KMS-11 (cell line): ENCODE measurements at regions not wholly inside any gene's neighbourhood (a gene's known extent, or its start where the extent isn't known, plus 50 kb on each side); places are given as distances from the start of the nearest gene placed in this dataset.

ENCODE experiments used
- H2AFZ ChIP-seq: fragments of 200-600 bp; sonication (generic); 2 replicates; pipeline ENCODE4 v1.6.1; 2016; ENCODE audit warnings: antibody characterized with exemption, mixed run types, low read depth
- H3K27ac ChIP-seq: fragments of 200-600 bp; sonication (generic); 2 replicates; pipeline ENCODE4 v1.6.1; 2016; ENCODE audit warnings: mild to moderate bottlenecking, mixed run types
- H3K27me3 ChIP-seq: fragments of 200-600 bp; sonication (generic); 2 replicates; pipeline ENCODE4 v1.6.1; 2017; ENCODE audit warnings: mild to moderate bottlenecking, low read depth, mixed run types, moderate library complexity; ENCODE audit not compliant: insufficient read depth
- H3K36me3 ChIP-seq: fragments of 200-600 bp; sonication (generic); 2 replicates; pipeline ENCODE4 v1.6.1; 2017; ENCODE audit warnings: mild to moderate bottlenecking, mixed run types; ENCODE audit not compliant: insufficient read depth
- H3K4me1 ChIP-seq: fragments of 200-600 bp; sonication (generic); 2 replicates; pipeline ENCODE4 v1.6.1; 2016; ENCODE audit warnings: mild to moderate bottlenecking, low read depth, mixed run types; ENCODE audit not compliant: poor library complexity, severe bottlenecking
- H3K4me2 ChIP-seq: fragments of 200-600 bp; sonication (generic); 2 replicates; pipeline ENCODE4 v1.7.0; 2016; ENCODE audit warnings: mild to moderate bottlenecking, mixed run types
- H3K4me3 ChIP-seq: fragments of 200-600 bp; sonication (generic); IDR thresholded peaks from 2 replicates; pipeline ENCODE4 v1.6.1; 2017; ENCODE audit warnings: low read depth, low read length, mixed read lengths; ENCODE audit not compliant: insufficient read depth
- H3K79me2 ChIP-seq: fragments of 200-600 bp; sonication (generic); 2 replicates; pipeline ENCODE4 v1.6.1; 2016; ENCODE audit warnings: low read depth, mixed run types; ENCODE audit not compliant: insufficient read depth
- H3K9ac ChIP-seq: fragments of 200-600 bp; sonication (generic); 2 replicates; pipeline ENCODE4 v1.6.1; 2016; ENCODE audit warnings: mild to moderate bottlenecking, mixed run types
- H4K20me1 ChIP-seq: fragments of 200-600 bp; sonication (generic); 2 replicates; pipeline ENCODE4 v1.6.1; 2016; ENCODE audit warnings: mild to moderate bottlenecking, mixed run types; ENCODE audit not compliant: insufficient read depth
- TF ChIP-seq, protein P1 (sequence below): fragments of 200-600 bp; sonication (generic); conservative IDR thresholded peaks from 2 replicates; pipeline ENCODE4 v1.6.1; 2017; ENCODE audit warnings: low read depth, mild to moderate bottlenecking, antibody characterized with exemption, low read length, moderate library complexity, mixed read lengths

DNA sequence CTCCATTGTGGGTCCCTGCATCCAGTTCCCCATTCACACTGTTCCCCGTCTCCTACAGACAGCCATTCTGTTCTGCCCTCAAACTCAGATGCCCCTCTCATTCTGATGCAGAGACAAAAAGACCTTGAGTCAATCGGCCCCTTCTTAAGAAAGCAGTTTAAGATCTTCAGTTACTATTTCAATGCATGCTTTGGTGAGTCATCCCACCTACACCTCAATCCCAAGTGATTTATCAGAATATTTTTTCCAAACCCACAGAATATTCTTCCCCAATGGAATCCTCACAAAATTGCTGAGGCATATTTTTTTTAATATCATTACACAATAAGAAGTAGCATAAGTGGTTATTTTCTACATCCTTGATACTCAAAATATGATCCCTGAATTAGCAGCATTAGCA, 92.4 kb upstream of the SLC1A1 start:
- H3K36me3 ChIP-seq = no peaks in the 10 kb centered on the region
- H3K27me3 ChIP-seq = no peaks in the 10 kb centered on the region
- no peak overlapping the region for H2AFZ ChIP-seq
- no peaks in the 10 kb centered on the region for H3K79me2 ChIP-seq
- TF ChIP-seq, protein P1, sequence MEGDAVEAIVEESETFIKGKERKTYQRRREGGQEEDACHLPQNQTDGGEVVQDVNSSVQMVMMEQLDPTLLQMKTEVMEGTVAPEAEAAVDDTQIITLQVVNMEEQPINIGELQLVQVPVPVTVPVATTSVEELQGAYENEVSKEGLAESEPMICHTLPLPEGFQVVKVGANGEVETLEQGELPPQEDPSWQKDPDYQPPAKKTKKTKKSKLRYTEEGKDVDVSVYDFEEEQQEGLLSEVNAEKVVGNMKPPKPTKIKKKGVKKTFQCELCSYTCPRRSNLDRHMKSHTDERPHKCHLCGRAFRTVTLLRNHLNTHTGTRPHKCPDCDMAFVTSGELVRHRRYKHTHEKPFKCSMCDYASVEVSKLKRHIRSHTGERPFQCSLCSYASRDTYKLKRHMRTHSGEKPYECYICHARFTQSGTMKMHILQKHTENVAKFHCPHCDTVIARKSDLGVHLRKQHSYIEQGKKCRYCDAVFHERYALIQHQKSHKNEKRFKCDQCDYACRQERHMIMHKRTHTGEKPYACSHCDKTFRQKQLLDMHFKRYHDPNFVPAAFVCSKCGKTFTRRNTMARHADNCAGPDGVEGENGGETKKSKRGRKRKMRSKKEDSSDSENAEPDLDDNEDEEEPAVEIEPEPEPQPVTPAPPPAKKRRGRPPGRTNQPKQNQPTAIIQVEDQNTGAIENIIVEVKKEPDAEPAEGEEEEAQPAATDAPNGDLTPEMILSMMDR = no peak
- no peaks in the 10 kb centered on the region for H4K20me1 ChIP-seq
- H3K27ac ChIP-seq = no peak overlapping the region
- H3K4me1 ChIP-seq = no peaks in the 10 kb centered on the region
- no peak overlapping the region for H3K9ac ChIP-seq
- H3K4me3 ChIP-seq = no peak overlapping the region
- no peak overlapping the region for H3K4me2 ChIP-seq

DNA sequence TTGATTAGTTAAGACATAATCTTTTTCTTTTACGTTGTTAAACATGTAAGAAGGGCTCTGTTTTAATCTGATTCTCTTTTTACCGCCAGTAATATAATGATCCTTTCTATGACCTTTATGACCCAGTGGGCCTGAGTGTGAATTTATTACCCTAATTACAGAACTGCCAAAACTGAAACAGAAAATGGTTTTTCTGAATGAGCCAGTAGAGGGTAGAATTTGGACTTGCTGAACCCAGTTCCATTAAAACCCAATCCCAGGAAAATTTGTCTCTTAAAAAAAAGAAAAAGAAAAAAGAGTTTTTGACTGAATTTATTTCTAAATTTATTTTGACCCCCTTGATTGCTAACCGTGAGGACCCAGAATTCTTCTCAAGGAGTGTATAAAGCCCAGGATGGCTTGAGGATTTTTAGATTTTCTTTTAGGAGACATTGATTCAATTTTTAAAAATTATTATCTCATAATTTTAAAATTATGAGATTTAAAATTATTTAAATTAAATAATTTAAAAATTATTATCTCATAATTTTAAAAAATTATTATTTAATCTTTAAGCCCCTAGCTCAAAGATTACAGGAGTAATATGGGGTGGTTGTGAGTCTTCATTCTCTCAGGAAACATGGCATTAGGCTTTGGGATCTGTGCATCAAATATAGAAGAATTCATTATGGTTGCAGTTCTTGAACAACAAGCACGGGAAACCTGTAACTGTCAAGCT, 94.1 kb upstream of the GLIS3 start:
- H3K27ac ChIP-seq = no peak overlapping the region
- H3K9ac ChIP-seq = no peak overlapping the region
- H3K27me3 ChIP-seq = no peaks in the 10 kb centered on the region
- H4K20me1 ChIP-seq = no peaks in the 10 kb centered on the region
- no peak overlapping the region for H3K4me2 ChIP-seq
- no peak overlapping the region for H2AFZ ChIP-seq
- TF ChIP-seq, protein P1 = no peak
- H3K79me2 ChIP-seq = no peaks in the 10 kb centered on the region
- no peak overlapping the region for H3K4me3 ChIP-seq
- no peaks in the 10 kb centered on the region for H3K36me3 ChIP-seq
- no peaks in the 10 kb centered on the region for H3K4me1 ChIP-seq

DNA sequence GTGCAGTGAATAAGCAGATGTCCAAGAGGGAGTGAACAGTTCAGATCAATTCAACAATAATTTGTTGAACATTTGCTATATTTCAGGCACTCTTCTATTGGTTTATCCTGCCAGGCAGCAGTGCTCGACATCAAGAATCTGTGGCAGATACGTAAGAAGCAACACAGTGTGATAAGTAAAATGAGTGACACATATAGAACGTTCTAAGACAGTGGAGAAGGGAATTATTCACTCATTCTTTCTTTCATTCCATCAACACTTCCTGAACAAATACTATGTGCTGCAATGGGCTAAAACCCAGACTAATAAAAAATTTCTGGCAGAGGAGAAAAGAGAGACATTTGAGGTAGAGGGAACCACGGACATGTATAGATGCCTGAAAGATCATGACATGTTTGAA, 89.9 kb upstream of the GLIS3 start:
- Histone ChIP-seq H4K20me1 (no peaks in the 10 kb centered on the region), H2AFZ (no peak overlapping the region), H3K9ac (no peak overlapping the region), H3K36me3 (no peaks in the 10 kb centered on the region), H3K4me2 (no peak overlapping the region), H3K27ac (no peak overlapping the region), H3K4me1 (no peaks in the 10 kb centered on the region), H3K79me2 (no peaks in the 10 kb centered on the region), H3K4me3 (no peak overlapping the region), H3K27me3 (no peaks in the 10 kb centered on the region)
- TF ChIP-seq, protein P1 = no peak

DNA sequence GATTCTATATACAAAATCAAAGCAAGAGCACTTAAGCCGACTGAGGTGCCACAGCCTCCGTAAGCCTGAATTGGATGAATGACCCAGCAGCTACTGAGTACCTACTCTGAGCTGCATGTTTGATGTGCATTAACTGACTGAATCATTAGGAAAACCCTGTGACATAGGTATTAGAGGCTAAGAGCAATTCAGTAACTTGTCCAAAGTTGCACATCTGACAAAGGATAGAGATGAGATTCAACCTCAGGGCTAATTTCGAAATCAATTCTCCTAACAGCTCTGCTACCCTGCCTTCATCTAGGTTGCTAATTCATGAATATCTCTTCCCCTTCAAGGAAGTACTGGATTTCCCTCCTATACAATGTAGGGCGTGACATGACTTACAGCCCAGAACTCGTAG, 89.1 kb upstream of the GLIS3 start:
- Histone ChIP-seq H3K36me3 (no peaks in the 10 kb centered on the region), H3K4me2 (no peak overlapping the region), H3K79me2 (no peaks in the 10 kb centered on the region), H3K4me1 (no peaks in the 10 kb centered on the region), H3K9ac (no peak overlapping the region), H4K20me1 (no peaks in the 10 kb centered on the region), H3K27me3 (no peaks in the 10 kb centered on the region), H2AFZ (no peak overlapping the region), H3K27ac (no peak overlapping the region), H3K4me3 (no peak overlapping the region)
- TF ChIP-seq, protein P1 = no peak
